B cell (primary cell): ENCODE measurements at regions not wholly inside any gene's neighbourhood (a gene's known extent, or its start where the extent isn't known, plus 50 kb on each side); places are given as distances from the start of the nearest gene placed in this dataset.

Experiments used
- ATAC-seq: fragments of 200-7000 bp; cut with Tn5 transposase; one replicate; pipeline ENCODE4 v1.10.0; 2021; ENCODE audit warnings: low read depth, mild to moderate bottlenecking, moderate number of reproducible peaks, moderate library complexity
- CTCF ChIA-PET: fragments of 350-600 bp; sonication (Branson Sonifier 250); formaldehyde crosslinking; loops from one replicate; lab custom pipeline; 2021; ENCODE audit warnings: antibody characterized with exemption, inconsistent platforms; lab: Charles Lee
- POLR2A ChIA-PET: fragments of 350-600 bp; sonication (Branson Sonifier 250); formaldehyde crosslinking; loops from one replicate; lab custom pipeline; 2021; ENCODE audit warnings: antibody characterized with exemption; lab: Charles Lee
- DNase-seq: peaks from one replicate; pipeline ENCODE4 v3.0.0; 2013
- H2AFZ ChIP-seq: 2 replicates; pipeline ENCODE4 v1.6.1; 2012; ENCODE audit warnings: mild to moderate bottlenecking, low read depth, low read length; ENCODE audit not compliant: insufficient read depth, poor library complexity, severe bottlenecking
- H3K27ac ChIP-seq, 2 donors: 1 replicate in 1 of 2; 2 replicates in 1 of 2; pipeline ENCODE4 v1.5.1; 2012 to 2013; ENCODE audit warnings: low read length in 2 of 2, mild to moderate bottlenecking in 2 of 2, moderate library complexity in 1 of 2
- H3K27me3 ChIP-seq, 4 experiments: fragments of 200-600 bp in 1 of 4; sonication (generic) in 1 of 4; replicated peaks in 1 of 4; 1 replicate in 2 of 4; 2 replicates in 2 of 4; pipeline versions ENCODE4 v1.6.1 to v1.7.0; 2013 to 2016; ENCODE audit warnings: low read length in 3 of 4, mild to moderate bottlenecking in 2 of 4, mixed read lengths in 1 of 4, moderate library complexity in 1 of 4; ENCODE audit not compliant: insufficient read depth in 4 of 4, control insufficient read depth in 3 of 4; ENCODE audit errors: control extremely low read depth in 1 of 4
- H3K36me3 ChIP-seq, 2 experiments: replicated peaks in 1 of 2; 1 replicate in 1 of 2; 2 replicates in 1 of 2; pipeline versions ENCODE4 v1.6.1 to v1.7.1; 2013; ENCODE audit warnings: low read length in 1 of 2; ENCODE audit not compliant: insufficient read depth in 2 of 2, control insufficient read depth in 1 of 2; ENCODE audit errors: control extremely low read depth in 1 of 2, extremely low read depth in 1 of 2
- H3K4me1 ChIP-seq, 2 donors: fragments of 200-600 bp in 1 of 2; sonication (generic) in 1 of 2; 1 replicate in 1 of 2; 2 replicates in 1 of 2; pipeline versions ENCODE4 v1.5.1 to v1.6.1; 2013 to 2017; ENCODE audit warnings: low read length in 2 of 2; ENCODE audit not compliant: control insufficient read depth in 2 of 2, insufficient read depth in 2 of 2
- H3K4me2 ChIP-seq: replicated peaks from 2 replicates; pipeline ENCODE3; 2012; ENCODE audit warnings: mild to moderate bottlenecking, low read depth, low read length; ENCODE audit not compliant: poor library complexity, severe bottlenecking
- H3K4me3 ChIP-seq, 5 experiments: fragments of 200-600 bp in 1 of 5; sonication (generic) in 1 of 5; 1 replicate in 3 of 5; 2 replicates in 2 of 5; pipeline versions ENCODE4 v1.5.1 to v1.7.0; 2011 to 2016; ENCODE audit warnings: low read length in 4 of 5, mild to moderate bottlenecking in 4 of 5, low read depth in 2 of 5, control low read depth in 1 of 5, moderate library complexity in 1 of 5; ENCODE audit not compliant: insufficient read depth in 1 of 5; ENCODE audit errors: control extremely low read depth in 1 of 5, extremely low read depth in 1 of 5
- H3K79me2 ChIP-seq: fragments of 200-600 bp; sonication (generic); one replicate; pipeline ENCODE4 v1.6.0; 2016; ENCODE audit warnings: low read length; ENCODE audit not compliant: control insufficient read depth, insufficient read depth
- H3K9ac ChIP-seq: fragments of 200-600 bp; sonication (generic); 2 replicates; pipeline ENCODE4 v1.6.1; 2017; ENCODE audit warnings: mild to moderate bottlenecking, low read length, moderate library complexity
- H3K9me3 ChIP-seq, 3 donors: one replicate each; pipeline versions ENCODE4 v1.6.1 to v1.7.1; 2013; ENCODE audit warnings: low read length in 2 of 3; ENCODE audit not compliant: control insufficient read depth in 2 of 3, insufficient read depth in 1 of 3; ENCODE audit errors: control extremely low read depth in 1 of 3
- H4K20me1 ChIP-seq: 2 replicates; pipeline ENCODE4 v1.6.0; 2012; ENCODE audit warnings: mild to moderate bottlenecking, low read length; ENCODE audit not compliant: insufficient read depth, control insufficient read depth, poor library complexity, severe bottlenecking
- H3K27ac Mint-ChIP-seq: one replicate; pipeline ENCODE4 v1.8.0; 2021; ENCODE audit warnings: mixed read lengths
- H3K27me3 Mint-ChIP-seq: one replicate; pipeline ENCODE4 v1.8.0; 2021; ENCODE audit warnings: mixed read lengths
- H3K4me1 Mint-ChIP-seq: one replicate; pipeline ENCODE4 v1.8.0; 2021; ENCODE audit warnings: mixed read lengths
- H3K4me3 Mint-ChIP-seq: one replicate; pipeline ENCODE4 v1.8.0; 2021; ENCODE audit warnings: mixed read lengths
- H3K9me3 Mint-ChIP-seq: one replicate; pipeline ENCODE4 v1.8.0; 2022; ENCODE audit warnings: mixed read lengths; ENCODE audit not compliant: insufficient read depth
- EZH2 ChIP-seq: IDR thresholded peaks from 2 replicates; pipeline ENCODE4 v1.6.1; 2012; ENCODE audit warnings: borderline replicate concordance, low read depth, mild to moderate bottlenecking, moderate library complexity, low read length; ENCODE audit not compliant: insufficient read depth, poor library complexity, severe bottlenecking
- WGBS: methylation state at CpG from one replicate; pipeline ENCODE4 v1.1.5; 2013; ENCODE audit warnings: missing lambda C conversion rate; ENCODE audit not compliant: insufficient coverage; 5-methylcytosine and 5-hydroxymethylcytosine counted together
- intact Hi-C: fragments of 100-400 bp; cut with micrococcal nuclease; formaldehyde crosslinking; loops from one replicate; pipeline ENCODE4 v1.10.0; 2022
- TF ChIP-seq, protein P1 (sequence below): fragments of 200-600 bp; IDR thresholded peaks from one replicate; pipeline ENCODE4 v1.8.0; 2022; ENCODE audit warnings: antibody characterized with exemption, mild to moderate bottlenecking

GRCh38 chr6:14659841-14660240, 542.3 kb downstream of the CD83 start:
- Histone ChIP-seq H4K20me1 (no peaks in the 10 kb centered on the region), H3K36me3 (no peaks in the 10 kb centered on the region), H2AFZ (no peak overlapping the region), H3K4me3 (no peak overlapping the region), H3K27ac (peak overlapping the region; percentile 98), H3K27me3 (no peaks in the 10 kb centered on the region), H3K9me3 (peaks cover 0 to 1% (median 0%) of the 10 kb centered on the region in 3 donors), H3K79me2 (no peaks in the 10 kb centered on the region), H3K4me2 (peak overlapping the region; percentile 67), H3K4me1 (peaks cover 96% of the 10 kb centered on the region in 2 donors), H3K9ac (no peak overlapping the region)
- TF ChIP-seq EZH2: no peak
- TF ChIP-seq, protein P1, sequence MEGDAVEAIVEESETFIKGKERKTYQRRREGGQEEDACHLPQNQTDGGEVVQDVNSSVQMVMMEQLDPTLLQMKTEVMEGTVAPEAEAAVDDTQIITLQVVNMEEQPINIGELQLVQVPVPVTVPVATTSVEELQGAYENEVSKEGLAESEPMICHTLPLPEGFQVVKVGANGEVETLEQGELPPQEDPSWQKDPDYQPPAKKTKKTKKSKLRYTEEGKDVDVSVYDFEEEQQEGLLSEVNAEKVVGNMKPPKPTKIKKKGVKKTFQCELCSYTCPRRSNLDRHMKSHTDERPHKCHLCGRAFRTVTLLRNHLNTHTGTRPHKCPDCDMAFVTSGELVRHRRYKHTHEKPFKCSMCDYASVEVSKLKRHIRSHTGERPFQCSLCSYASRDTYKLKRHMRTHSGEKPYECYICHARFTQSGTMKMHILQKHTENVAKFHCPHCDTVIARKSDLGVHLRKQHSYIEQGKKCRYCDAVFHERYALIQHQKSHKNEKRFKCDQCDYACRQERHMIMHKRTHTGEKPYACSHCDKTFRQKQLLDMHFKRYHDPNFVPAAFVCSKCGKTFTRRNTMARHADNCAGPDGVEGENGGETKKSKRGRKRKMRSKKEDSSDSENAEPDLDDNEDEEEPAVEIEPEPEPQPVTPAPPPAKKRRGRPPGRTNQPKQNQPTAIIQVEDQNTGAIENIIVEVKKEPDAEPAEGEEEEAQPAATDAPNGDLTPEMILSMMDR: no peak
- DNase-seq: no peak
- CTCF ChIA-PET: interaction anchor here (3.2 kb wide), 1 partner anchor 21 kb away, joined by 22 read pairs; no protein-coding TSS in a partner anchor
- Mint-ChIP-seq H3K4me3 (peak overlapping the region; percentile 28), H3K4me1 (peaks cover 28% of the 10 kb centered on the region), H3K27me3 (no peaks in the 10 kb centered on the region), H3K9me3 (no peaks in the 10 kb centered on the region), H3K27ac (no peak overlapping the region)
- POLR2A ChIA-PET: interaction anchor here (2.2 kb wide), 1 partner anchor 21 kb away, joined by 10 read pairs; no protein-coding TSS in a partner anchor
- intact Hi-C loops: loop anchor here (2.0 to 5.0 kb wide), 6 partner anchors 33 to 449 kb away; no protein-coding TSS in a partner anchor
- ATAC-seq: no peak

GRCh38 chr6:14660806-14661579, 543.4 kb downstream of the CD83 start:
- Mint-ChIP-seq H3K4me3 (no peak overlapping the region), H3K27me3 (no peaks in the 10 kb centered on the region), H3K27ac (no peak overlapping the region), H3K9me3 (no peaks in the 10 kb centered on the region), H3K4me1 (peaks cover 28% of the 10 kb centered on the region)
- Histone ChIP-seq H3K9ac (peak overlapping the region; percentile 22), H3K79me2 (no peaks in the 10 kb centered on the region), H3K4me3 (peak overlapping the region in 3 of 5 experiments; percentile 12 to 41 (median 20)), H3K36me3 (no peaks in the 10 kb centered on the region), H3K4me2 (peak overlapping the region; percentile 67), H4K20me1 (no peaks in the 10 kb centered on the region), H3K27me3 (no peaks in the 10 kb centered on the region), H3K27ac (peak overlapping the region; percentile 98), H3K9me3 (no peaks in the 10 kb centered on the region), H3K4me1 (peaks cover 94 to 96% of the 10 kb centered on the region in 2 donors), H2AFZ (peak overlapping the region; percentile 31)
- ATAC-seq (peak; percentile 67), DNase-seq (peak; percentile 92)
- intact Hi-C loops: loop anchor here (1.0 to 5.0 kb wide), 10 partner anchors 22 to 584 kb away; no protein-coding TSS in a partner anchor
- ChIA-PET POLR2A (interaction anchor here (0.6 to 2.2 kb wide), 4 partner anchors 22 to 383 kb away, joined by 4 to 10 read pairs (median 7); no protein-coding TSS in a partner anchor), CTCF (interaction anchor here (0.6 to 3.2 kb wide), 10 partner anchors 22 to 1671 kb away, joined by 3 to 22 read pairs (median 4); no protein-coding TSS in a partner anchor)
- 35% methylated on average over 6 of the region's 8 CpGs for WGBS
- no peak for TF ChIP-seq EZH2
- TF ChIP-seq, protein P1: no peak
